ENCODE measurements at regions not wholly inside any gene's neighbourhood (a gene's known extent, or its start where the extent isn't known, plus 50 kb on each side); places are given as distances from the start of the nearest gene placed in this dataset.

GRCh38 chr2:49532702-49533101 lies 378.4 kb upstream of the FSHR start:
- TF ChIP-seq SIN3A (IDR thresholded peaks at IDR 0.05; ENCODE audit: borderline replicate concordance, insufficient read depth, low read depth, low read length) (no peak), CTCF (IDR thresholded peaks at IDR 0.05) (no peak), REST (IDR thresholded peaks at IDR 0.05; ENCODE audit: insufficient read depth in 1 of 2, low read depth in 2 of 2, low read length in 1 of 2) (no peak), POLR2AphosphoS5 (IDR thresholded peaks at IDR 0.05; ENCODE audit: low read depth, low read length) (no peak), TCF7L2 (IDR thresholded peaks at IDR 0.05; ENCODE audit: low read depth, low read length) (no peak)
- CTCF ChIA-PET = no interaction called here
- no peak overlapping the region for H3K4me3 ChIP-seq (ENCODE audit: low read depth in 2 of 2, low read length in 2 of 2)
- H3K27ac ChIP-seq (ENCODE audit: low read length) = no peak overlapping the region
- no peaks in the 10 kb centered on the region for H3K4me1 ChIP-seq (ENCODE audit: control insufficient read depth, insufficient read depth, low read length)
- DNase-seq (ENCODE audit: low read depth, low spot score) (no peak), ATAC-seq (no peak)
- BruUV-seq (replicated peaks) = no TSS peak
- H3K36me3 ChIP-seq (ENCODE audit: control insufficient read depth, insufficient read depth, low read length) = no peaks in the 10 kb centered on the region
- H3K9me3 ChIP-seq (ENCODE audit: control insufficient read depth, insufficient read depth, low read depth, low read length) = 0 out of 2 replicates have a peak, but pooled peaks cover 5% of the 10 kb centered on the region
- in situ Hi-C loops (cut with HindIII; ENCODE audit: low pct_unique_long_range_greater_than_20kb, low sequenced_read_pairs) = no loop called here
- no peaks in the 10 kb centered on the region for H3K27me3 ChIP-seq (ENCODE audit: control insufficient read depth, insufficient read depth, low read length)
- intact Hi-C loops (cut with micrococcal nuclease; ENCODE audit: unreplicated experiment) = no loop called here
- POLR2A ChIA-PET = no interaction called here

- Histone ChIP-seq H3K4me3 (ENCODE audit: low read depth in 2 of 2, low read length in 2 of 2) (no peak overlapping the region), H3K27me3 (ENCODE audit: control insufficient read depth, insufficient read depth, low read length) (no peaks in the 10 kb centered on the region), H3K9me3 (ENCODE audit: control insufficient read depth, insufficient read depth, low read depth, low read length) (no peaks in the 10 kb centered on the region), H3K36me3 (ENCODE audit: control insufficient read depth, insufficient read depth, low read length) (no peaks in the 10 kb centered on the region), H3K4me1 (ENCODE audit: control insufficient read depth, insufficient read depth, low read length) (no peaks in the 10 kb centered on the region), H3K27ac (ENCODE audit: low read length) (no peak overlapping the region)
- intact Hi-C loops (cut with micrococcal nuclease; ENCODE audit: unreplicated experiment) = no loop called here
- in situ Hi-C loops (cut with HindIII; ENCODE audit: low pct_unique_long_range_greater_than_20kb, low sequenced_read_pairs) = no loop called here
- DNase-seq (ENCODE audit: low read depth, low spot score) = no peak
- BruUV-seq (replicated peaks) = no TSS peak
- ChIA-PET CTCF (no interaction called here), POLR2A (no interaction called here)
- TF ChIP-seq CTCF (IDR thresholded peaks at IDR 0.05) (no peak), TCF7L2 (IDR thresholded peaks at IDR 0.05; ENCODE audit: low read depth, low read length) (no peak), SIN3A (IDR thresholded peaks at IDR 0.05; ENCODE audit: borderline replicate concordance, insufficient read depth, low read depth, low read length) (no peak), POLR2AphosphoS5 (IDR thresholded peaks at IDR 0.05; ENCODE audit: low read depth, low read length) (no peak), REST (IDR thresholded peaks at IDR 0.05; ENCODE audit: insufficient read depth in 1 of 2, low read depth in 2 of 2, low read length in 1 of 2) (no peak)
- ATAC-seq = no peak
Observed at GRCh38 chr2:49515996-49516782, 361.9 kb upstream of the FSHR start.

Data from Panc1 (cell line).